A673 (cell line): ENCODE measurements at regions not wholly inside any gene's neighbourhood (a gene's known extent, or its start where the extent isn't known, plus 50 kb on each side); places are given as distances from the start of the nearest gene placed in this dataset.

Experiments
- CTCF ChIP-seq: fragments of 300-800, 200-600 bp; sonication (generic); conservative IDR thresholded peaks from 2 replicates; pipeline ENCODE4 v1.5.1; 2017; ENCODE audit warnings: low read depth, mild to moderate bottlenecking, antibody characterized with exemption, low read length, moderate library complexity, mixed read lengths
- EZH2 ChIP-seq: fragments of 200-600 bp; sonication (generic); IDR thresholded peaks from 2 replicates; pipeline ENCODE4 v1.6.1; 2017; ENCODE audit warnings: borderline replicate concordance, low read depth, mild to moderate bottlenecking, mixed read lengths, antibody characterized with exemption, low read length; ENCODE audit not compliant: poor library complexity, severe bottlenecking

DNA sequence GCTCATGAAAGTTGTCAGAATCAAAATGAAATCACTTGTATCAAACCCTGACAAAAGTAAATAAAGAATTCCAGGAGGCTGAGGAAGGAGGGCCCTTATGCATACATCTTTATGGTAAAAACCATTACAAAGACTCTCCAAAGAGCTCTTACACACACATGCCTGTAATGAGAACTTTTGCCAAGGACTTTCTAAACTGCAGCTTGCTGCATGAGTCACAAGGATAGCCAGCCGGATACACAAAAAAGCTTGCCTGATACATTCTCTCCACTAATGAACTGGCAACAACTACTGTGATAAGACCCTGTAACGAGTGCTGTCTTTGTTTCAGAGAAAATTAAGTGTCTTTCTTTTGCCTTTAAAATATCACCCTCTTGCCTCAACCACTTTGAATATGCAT is 618.1 kb downstream of the PPP4R3C start:
- no peak for TF ChIP-seq CTCF
- TF ChIP-seq EZH2: no peak
